ENCODE measurements at regions not wholly inside any gene's neighbourhood (a gene's known extent, or its start where the extent isn't known, plus 50 kb on each side); places are given as distances from the start of the nearest gene placed in this dataset.
"Not testable (repeated sequence)": the region's sequence is repeated elsewhere in the genome, so short reads cannot be mapped to it uniquely, and the experiment has no call there.

DNA sequence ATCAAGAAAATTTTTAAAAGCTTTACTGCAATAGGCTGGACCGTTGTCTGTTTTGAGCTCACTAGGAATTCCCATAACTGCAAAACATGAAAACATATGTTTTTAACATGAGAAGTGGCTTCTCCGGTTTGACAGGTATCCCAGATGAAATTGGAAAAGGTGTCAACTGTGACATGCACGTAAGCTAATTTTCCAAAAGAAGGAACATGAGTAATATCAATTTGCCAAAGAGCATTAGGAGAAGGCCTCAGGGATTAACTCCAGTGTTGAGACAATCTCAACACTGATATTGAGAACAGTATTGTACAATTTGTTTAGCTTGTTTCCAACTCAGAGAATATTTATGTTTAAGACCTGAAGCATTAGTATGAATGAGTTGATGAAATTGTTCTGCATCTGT lies 215.5 kb upstream of the KCNN2 start:
- H3K79me2 ChIP-seq (ENCODE audit: low read length) = no peaks in the 10 kb centered on the region
- no peaks in the 10 kb centered on the region for H4K20me1 ChIP-seq (ENCODE audit: insufficient read depth, low read depth, low read length)
- H3K4me1 ChIP-seq (ENCODE audit: low read length) = no peaks in the 10 kb centered on the region
- DNase-seq = no peak
- H3K27me3 ChIP-seq (ENCODE audit: low read length) = no peaks in the 10 kb centered on the region
- no peak overlapping the region for H2AFZ ChIP-seq (ENCODE audit: low read length)
- H3K9me2 ChIP-seq (replicated peaks; ENCODE audit: insufficient read depth, low read length) = no peaks in the 10 kb centered on the region
- no peaks in the 10 kb centered on the region for H3K9me3 ChIP-seq (ENCODE audit: low read length)
- no peak overlapping the region for H3K27ac ChIP-seq (ENCODE audit: low read length)
- no peaks in the 10 kb centered on the region for H3K36me3 ChIP-seq (ENCODE audit: insufficient read depth, low read length)
- H3K4me3 ChIP-seq (ENCODE audit: low read length) = no peak overlapping the region
- no peak overlapping the region for H3K4me2 ChIP-seq (ENCODE audit: low read depth, low read length, poor library complexity, severe bottlenecking)
- H3K9ac ChIP-seq (ENCODE audit: low read length) = no peak overlapping the region

- H2AFZ ChIP-seq (ENCODE audit: low read length) = no peak overlapping the region
- no peaks in the 10 kb centered on the region for H3K4me1 ChIP-seq (ENCODE audit: low read length)
These were observed 213.6 kb upstream of the KCNN2 start for GRCh38 chr5:114148253-114148652.

DNA sequence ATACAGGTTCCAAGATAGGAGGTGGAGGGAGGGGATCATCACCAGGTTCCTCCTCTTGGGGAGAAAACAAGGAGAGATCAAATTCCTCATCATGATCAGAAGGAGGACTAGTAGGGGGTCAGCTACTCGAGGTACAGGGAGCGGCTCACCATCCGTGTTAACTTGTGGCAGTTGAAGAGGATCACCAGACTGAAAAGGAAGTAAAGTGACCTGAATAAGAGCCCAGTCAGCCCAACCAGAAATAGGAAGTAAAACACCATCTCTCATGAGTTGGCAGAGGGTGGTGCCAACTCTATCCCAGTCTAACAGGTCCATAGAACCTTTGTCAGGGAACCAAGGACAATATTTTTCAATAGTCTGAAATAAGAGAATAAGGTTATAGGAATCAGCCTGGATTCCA lies 213.1 kb upstream of the KCNN2 start:
- H4K20me1 ChIP-seq (ENCODE audit: insufficient read depth, low read depth, low read length); H3K9me3 ChIP-seq (ENCODE audit: low read length); H2AFZ ChIP-seq (ENCODE audit: low read length); H3K9ac ChIP-seq (ENCODE audit: low read length); H3K79me2 ChIP-seq (ENCODE audit: low read length); H3K27ac ChIP-seq (ENCODE audit: low read length); H3K27me3 ChIP-seq (ENCODE audit: low read length); H3K4me2 ChIP-seq (ENCODE audit: low read depth, low read length, poor library complexity, severe bottlenecking); H3K4me1 ChIP-seq (ENCODE audit: low read length); H3K36me3 ChIP-seq (ENCODE audit: insufficient read depth, low read length); H3K4me3 ChIP-seq (ENCODE audit: low read length); DNase-seq; H3K9me2 ChIP-seq (replicated peaks; ENCODE audit: insufficient read depth, low read length): not testable (repeated sequence)

More at GRCh38 chr5:114148253-114148652, 213.6 kb upstream of the KCNN2 start:
- H3K9ac ChIP-seq (ENCODE audit: low read length) = no peak overlapping the region
- H3K79me2 ChIP-seq (ENCODE audit: low read length) = no peaks in the 10 kb centered on the region
- H3K27ac ChIP-seq (ENCODE audit: low read length) = no peak overlapping the region
- no peaks in the 10 kb centered on the region for H3K9me2 ChIP-seq (replicated peaks; ENCODE audit: insufficient read depth, low read length)
- H3K27me3 ChIP-seq (ENCODE audit: low read length) = no peaks in the 10 kb centered on the region
- H3K4me3 ChIP-seq (ENCODE audit: low read length) = no peak overlapping the region
- DNase-seq = no peak
- H3K36me3 ChIP-seq (ENCODE audit: insufficient read depth, low read length) = no peaks in the 10 kb centered on the region
- H3K9me3 ChIP-seq (ENCODE audit: low read length) = no peaks in the 10 kb centered on the region
- no peaks in the 10 kb centered on the region for H4K20me1 ChIP-seq (ENCODE audit: insufficient read depth, low read depth, low read length)
- no peak overlapping the region for H3K4me2 ChIP-seq (ENCODE audit: low read depth, low read length, poor library complexity, severe bottlenecking)

GRCh38 chr5:114152656-114153360 lies 209.1 kb upstream of the KCNN2 start:
- Histone ChIP-seq H3K4me3 (ENCODE audit: low read length) (no peak overlapping the region), H3K4me2 (ENCODE audit: low read depth, low read length, poor library complexity, severe bottlenecking) (no peak overlapping the region), H3K9me2 (replicated peaks; ENCODE audit: insufficient read depth, low read length) (no peaks in the 10 kb centered on the region), H3K27ac (ENCODE audit: low read length) (no peak overlapping the region), H3K9ac (ENCODE audit: low read length) (no peak overlapping the region), H2AFZ (ENCODE audit: low read length) (no peak overlapping the region), H3K4me1 (ENCODE audit: low read length) (no peaks in the 10 kb centered on the region), H3K79me2 (ENCODE audit: low read length) (no peaks in the 10 kb centered on the region), H4K20me1 (ENCODE audit: insufficient read depth, low read depth, low read length) (no peaks in the 10 kb centered on the region), H3K9me3 (ENCODE audit: low read length) (no peaks in the 10 kb centered on the region), H3K27me3 (ENCODE audit: low read length) (no peaks in the 10 kb centered on the region), H3K36me3 (ENCODE audit: insufficient read depth, low read length) (no peaks in the 10 kb centered on the region)
- DNase-seq = no peak

GRCh38 chr5:114153392-114153791 lies 208.5 kb upstream of the KCNN2 start:
- no peaks in the 10 kb centered on the region for H3K79me2 ChIP-seq (ENCODE audit: low read length)
- H3K9ac ChIP-seq (ENCODE audit: low read length) = no peak overlapping the region
- no peaks in the 10 kb centered on the region for H4K20me1 ChIP-seq (ENCODE audit: insufficient read depth, low read depth, low read length)
- no peaks in the 10 kb centered on the region for H3K9me3 ChIP-seq (ENCODE audit: low read length)
- no peak overlapping the region for H3K27ac ChIP-seq (ENCODE audit: low read length)
- no peaks in the 10 kb centered on the region for H3K36me3 ChIP-seq (ENCODE audit: insufficient read depth, low read length)
- H3K27me3 ChIP-seq (ENCODE audit: low read length) = no peaks in the 10 kb centered on the region
- DNase-seq = no peak
- no peaks in the 10 kb centered on the region for H3K9me2 ChIP-seq (replicated peaks; ENCODE audit: insufficient read depth, low read length)
- no peak overlapping the region for H3K4me2 ChIP-seq (ENCODE audit: low read depth, low read length, poor library complexity, severe bottlenecking)
- H2AFZ ChIP-seq (ENCODE audit: low read length) = no peak overlapping the region
- no peaks in the 10 kb centered on the region for H3K4me1 ChIP-seq (ENCODE audit: low read length)
- H3K4me3 ChIP-seq (ENCODE audit: low read length) = no peak overlapping the region

DNA sequence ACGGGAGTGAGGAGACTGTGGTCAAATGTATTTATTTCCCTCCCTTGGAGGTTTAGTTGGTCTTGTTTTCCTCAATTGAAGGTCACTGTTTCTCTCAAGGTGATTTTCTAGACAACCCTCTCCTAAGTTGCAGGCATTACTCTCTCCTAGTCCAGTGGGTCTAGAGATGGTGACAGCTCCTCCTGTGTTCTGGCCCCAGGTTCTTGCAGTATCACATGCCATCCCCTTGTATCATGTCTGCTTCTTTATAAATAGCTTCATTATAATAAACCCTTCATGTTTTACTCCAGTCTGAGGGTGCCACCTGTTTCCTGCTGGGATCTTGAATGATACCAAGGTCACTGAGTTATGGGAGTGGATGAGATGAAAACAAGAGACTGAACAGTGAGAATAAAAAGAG lies 208.0 kb upstream of the KCNN2 start:
- Histone ChIP-seq H3K4me1 (ENCODE audit: low read length) (no peaks in the 10 kb centered on the region), H3K27ac (ENCODE audit: low read length) (no peak overlapping the region), H3K79me2 (ENCODE audit: low read length) (no peaks in the 10 kb centered on the region), H4K20me1 (ENCODE audit: insufficient read depth, low read depth, low read length) (no peaks in the 10 kb centered on the region), H3K36me3 (ENCODE audit: insufficient read depth, low read length) (no peaks in the 10 kb centered on the region), H3K4me3 (ENCODE audit: low read length) (no peak overlapping the region), H2AFZ (ENCODE audit: low read length) (no peak overlapping the region), H3K27me3 (ENCODE audit: low read length) (no peaks in the 10 kb centered on the region), H3K4me2 (ENCODE audit: low read depth, low read length, poor library complexity, severe bottlenecking) (no peak overlapping the region), H3K9me2 (replicated peaks; ENCODE audit: insufficient read depth, low read length) (no peaks in the 10 kb centered on the region), H3K9me3 (ENCODE audit: low read length) (no peaks in the 10 kb centered on the region), H3K9ac (ENCODE audit: low read length) (no peak overlapping the region)
- no peak for DNase-seq

DNA sequence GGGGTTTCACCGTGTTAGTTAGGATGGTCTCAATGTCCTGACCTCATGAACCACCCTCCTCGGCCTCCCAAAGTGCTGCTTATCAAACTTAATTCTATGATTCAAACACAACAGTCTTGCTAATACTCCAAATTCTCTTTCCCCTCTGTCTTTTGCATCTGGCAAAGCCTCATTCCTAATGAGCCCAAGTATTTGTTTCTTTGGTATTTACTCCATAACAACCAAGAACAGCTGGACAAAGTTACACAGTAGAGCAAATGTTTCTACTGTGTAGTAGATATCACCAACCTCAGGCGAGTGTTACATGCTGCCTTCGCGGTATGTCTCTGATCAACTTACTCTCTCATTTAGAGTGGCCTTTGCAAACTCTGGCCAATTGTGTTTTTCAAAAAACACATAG lies 195.8 kb upstream of the KCNN2 start:
- Histone ChIP-seq H3K9me3 (ENCODE audit: low read length) (no peaks in the 10 kb centered on the region), H3K4me1 (ENCODE audit: low read length) (peaks cover 8% of the 10 kb centered on the region), H3K27ac (ENCODE audit: low read length) (no peak overlapping the region), H3K4me2 (ENCODE audit: low read depth, low read length, poor library complexity, severe bottlenecking) (no peak overlapping the region), H3K4me3 (ENCODE audit: low read length) (no peak overlapping the region), H2AFZ (ENCODE audit: low read length) (no peak overlapping the region), H4K20me1 (ENCODE audit: insufficient read depth, low read depth, low read length) (no peaks in the 10 kb centered on the region), H3K9me2 (replicated peaks; ENCODE audit: insufficient read depth, low read length) (no peaks in the 10 kb centered on the region), H3K36me3 (ENCODE audit: insufficient read depth, low read length) (no peaks in the 10 kb centered on the region), H3K27me3 (ENCODE audit: low read length) (no peaks in the 10 kb centered on the region), H3K79me2 (ENCODE audit: low read length) (no peaks in the 10 kb centered on the region), H3K9ac (ENCODE audit: low read length) (no peak overlapping the region)
- no peak for DNase-seq

DNA sequence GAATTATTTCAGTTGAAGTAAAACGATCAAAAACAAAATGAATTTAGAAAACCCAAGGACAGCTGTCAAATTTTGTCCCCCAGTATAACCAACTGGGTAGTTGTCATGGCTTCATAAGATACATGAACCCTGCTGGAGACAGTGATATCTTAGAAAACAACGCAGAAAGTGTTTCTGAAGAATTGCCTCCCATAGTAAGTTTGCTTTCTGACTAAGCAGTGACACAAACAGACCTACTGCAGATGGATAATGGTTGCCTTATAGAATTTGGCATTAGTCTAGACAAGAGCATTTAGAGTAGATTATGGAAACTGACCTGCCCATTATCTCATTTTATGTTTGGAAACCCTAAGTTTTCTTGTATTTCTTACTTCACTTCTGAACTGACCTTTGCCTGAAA lies 187.7 kb upstream of the KCNN2 start:
- no peaks in the 10 kb centered on the region for H3K36me3 ChIP-seq (ENCODE audit: insufficient read depth, low read length)
- H3K9ac ChIP-seq (ENCODE audit: low read length) = no peak overlapping the region
- no peaks in the 10 kb centered on the region for H3K79me2 ChIP-seq (ENCODE audit: low read length)
- no peaks in the 10 kb centered on the region for H3K9me2 ChIP-seq (replicated peaks; ENCODE audit: insufficient read depth, low read length)
- H3K27me3 ChIP-seq (ENCODE audit: low read length) = no peaks in the 10 kb centered on the region
- DNase-seq = no peak
- H3K4me2 ChIP-seq (ENCODE audit: low read depth, low read length, poor library complexity, severe bottlenecking) = no peak overlapping the region
- no peaks in the 10 kb centered on the region for H4K20me1 ChIP-seq (ENCODE audit: insufficient read depth, low read depth, low read length)
- no peak overlapping the region for H3K4me3 ChIP-seq (ENCODE audit: low read length)
- H2AFZ ChIP-seq (ENCODE audit: low read length) = no peak overlapping the region
- H3K27ac ChIP-seq (ENCODE audit: low read length) = no peak overlapping the region
- H3K4me1 ChIP-seq (ENCODE audit: low read length) = no peaks in the 10 kb centered on the region
- no peaks in the 10 kb centered on the region for H3K9me3 ChIP-seq (ENCODE audit: low read length)

- H2AFZ ChIP-seq (ENCODE audit: low read length) = no peak overlapping the region
- H4K20me1 ChIP-seq (ENCODE audit: insufficient read depth, low read depth, low read length) = no peaks in the 10 kb centered on the region
- no peak overlapping the region for H3K4me2 ChIP-seq (ENCODE audit: low read depth, low read length, poor library complexity, severe bottlenecking)
- H3K4me3 ChIP-seq (ENCODE audit: low read length) = no peak overlapping the region
- H3K9me2 ChIP-seq (replicated peaks; ENCODE audit: insufficient read depth, low read length) = no peaks in the 10 kb centered on the region
- H3K27me3 ChIP-seq (ENCODE audit: low read length) = no peaks in the 10 kb centered on the region
- no peak overlapping the region for H3K9ac ChIP-seq (ENCODE audit: low read length)
- H3K79me2 ChIP-seq (ENCODE audit: low read length) = no peaks in the 10 kb centered on the region
- no peaks in the 10 kb centered on the region for H3K9me3 ChIP-seq (ENCODE audit: low read length)
- H3K4me1 ChIP-seq (ENCODE audit: low read length) = no peaks in the 10 kb centered on the region
- no peak overlapping the region for H3K27ac ChIP-seq (ENCODE audit: low read length)
- no peak for DNase-seq
- H3K36me3 ChIP-seq (ENCODE audit: insufficient read depth, low read length) = no peaks in the 10 kb centered on the region
These were observed 187.0 kb upstream of the KCNN2 start for GRCh38 chr5:114174837-114175236.

All from Karpas-422 (cell line).